H9 (cell line): ENCODE measurements at regions not wholly inside any gene's neighbourhood (a gene's known extent, or its start where the extent isn't known, plus 50 kb on each side); places are given as distances from the start of the nearest gene placed in this dataset.

Experiments
- DNase-seq: peaks from one replicate; pipeline ENCODE4 v3.0.0-alpha.2; 2017
- H2AFZ ChIP-seq: one replicate; pipeline ENCODE4 v1.6.1; 2013; ENCODE audit warnings: mild to moderate bottlenecking, low read length, control low read depth, moderate library complexity
- H2AK5ac ChIP-seq: 2 replicates; pipeline ENCODE4 v1.6.1; 2013; ENCODE audit warnings: low read length, control low read depth, mixed read lengths; ENCODE audit not compliant: insufficient read length
- H2BK120ac ChIP-seq: one replicate; pipeline ENCODE4 v1.6.1; 2013; ENCODE audit warnings: low read depth, mild to moderate bottlenecking, low read length, control low read depth, inconsistent platforms; ENCODE audit not compliant: poor library complexity, severe bottlenecking
- H2BK12ac ChIP-seq: 2 replicates; pipeline ENCODE4 v1.6.1; 2013; ENCODE audit warnings: low read length, control low read depth, mixed read lengths, low read depth; ENCODE audit not compliant: insufficient read length
- H2BK15ac ChIP-seq: 2 replicates; pipeline ENCODE4 v1.6.1; 2013; ENCODE audit warnings: low read depth, low read length, control low read depth
- H2BK20ac ChIP-seq: one replicate; pipeline ENCODE4 v1.6.1; 2013; ENCODE audit warnings: low read depth, mild to moderate bottlenecking, low read length, control low read depth, inconsistent platforms; ENCODE audit not compliant: poor library complexity, severe bottlenecking
- H2BK5ac ChIP-seq: 2 replicates; pipeline ENCODE4 v1.6.1; 2013; ENCODE audit warnings: low read length, control low read depth, mixed read lengths; ENCODE audit not compliant: insufficient read length
- H3K14ac ChIP-seq: 2 replicates; pipeline ENCODE4 v1.6.1; 2013; ENCODE audit warnings: low read length, control low read depth; ENCODE audit not compliant: insufficient read depth
- H3K18ac ChIP-seq: 2 replicates; pipeline ENCODE4 v1.6.1; 2013; ENCODE audit warnings: low read depth, mild to moderate bottlenecking, mixed read lengths, low read length, control low read depth; ENCODE audit not compliant: insufficient read length
- H3K23ac ChIP-seq: 2 replicates; pipeline ENCODE4 v1.6.1; 2013; ENCODE audit warnings: low read length, control low read depth, mixed read lengths, low read depth; ENCODE audit not compliant: insufficient read length
- H3K23me2 ChIP-seq: 2 replicates; pipeline ENCODE4 v1.6.1; 2013; ENCODE audit warnings: low read depth, mild to moderate bottlenecking, mixed read lengths, low read length, control low read depth; ENCODE audit not compliant: insufficient read length, poor library complexity, severe bottlenecking
- H3K27ac ChIP-seq: 2 replicates; pipeline ENCODE4 v1.5.1; 2013; ENCODE audit warnings: low read length, control low read depth, mixed read lengths, low read depth; ENCODE audit not compliant: insufficient read length
- H3K27me3 ChIP-seq: 2 replicates; pipeline ENCODE4 v1.6.1; 2013; ENCODE audit warnings: low read length, control low read depth, inconsistent platforms; ENCODE audit not compliant: insufficient read depth
- H3K4ac ChIP-seq: 2 replicates; pipeline ENCODE4 v1.6.1; 2013; ENCODE audit warnings: low read depth, mild to moderate bottlenecking, control low read depth, inconsistent platforms, low read length, moderate library complexity
- H3K4me1 ChIP-seq: 2 replicates; pipeline ENCODE4 v1.6.1; 2013; ENCODE audit warnings: low read length, control low read depth, inconsistent platforms; ENCODE audit not compliant: insufficient read depth
- H3K4me2 ChIP-seq: 2 replicates; pipeline ENCODE4 v1.6.1; 2013; ENCODE audit warnings: low read length, control low read depth, mixed read lengths; ENCODE audit not compliant: insufficient read length, insufficient read depth
- H3K56ac ChIP-seq: 2 replicates; pipeline ENCODE4 v1.6.1; 2013; ENCODE audit warnings: low read depth, mild to moderate bottlenecking, mixed read lengths, low read length, control low read depth; ENCODE audit not compliant: insufficient read length
- H3K79me1 ChIP-seq: 2 replicates; pipeline ENCODE4 v1.6.1; 2013; ENCODE audit warnings: low read depth, mild to moderate bottlenecking, moderate library complexity, low read length, control low read depth, inconsistent platforms; ENCODE audit not compliant: insufficient read depth, poor library complexity, severe bottlenecking
- H3K79me2 ChIP-seq: 2 replicates; pipeline ENCODE4 v1.6.1; 2013; ENCODE audit warnings: low read length, control low read depth, inconsistent platforms; ENCODE audit not compliant: insufficient read depth
- H3K9ac ChIP-seq: 2 replicates; pipeline ENCODE4 v1.6.1; 2013; ENCODE audit warnings: low read length, control low read depth, mixed read lengths; ENCODE audit not compliant: insufficient read length; ENCODE audit errors: extremely low read depth
- H3K9me3 ChIP-seq: one replicate; pipeline ENCODE4 v1.6.1; 2013; ENCODE audit warnings: low read depth, low read length, inconsistent platforms; ENCODE audit not compliant: control insufficient read depth
- H3T11ph ChIP-seq: one replicate; pipeline ENCODE4 v1.6.1; 2013; ENCODE audit warnings: mild to moderate bottlenecking, low read length, control low read depth, inconsistent platforms
- H4K20me1 ChIP-seq: one replicate; pipeline ENCODE4 v1.6.1; 2013; ENCODE audit not compliant: control insufficient read depth, insufficient read length, insufficient read depth
- H4K5ac ChIP-seq: 2 replicates; pipeline ENCODE4 v1.6.1; 2013; ENCODE audit warnings: low read depth, mild to moderate bottlenecking, mixed read lengths, low read length, control low read depth; ENCODE audit not compliant: insufficient read length
- H4K8ac ChIP-seq: replicated peaks from 2 replicates; pipeline ENCODE4 v1.6.1; 2013; ENCODE audit warnings: low read length, control low read depth, mixed read lengths, low read depth; ENCODE audit not compliant: insufficient read length
- H4K91ac ChIP-seq: 2 replicates; pipeline ENCODE4 v1.6.1; 2013; ENCODE audit warnings: low read depth, mild to moderate bottlenecking, moderate library complexity, mixed read lengths, low read length, control low read depth; ENCODE audit not compliant: insufficient read length
- H3K27ac Mint-ChIP-seq, 3 experiments: 2 replicates in 2 of 3; 3 replicates in 1 of 3; pipeline ENCODE4 v1.8.0; 2020 to 2021; ENCODE audit warnings: mixed read lengths in 3 of 3, mild to moderate bottlenecking in 1 of 3, moderate library complexity in 1 of 3
- H3K27me3 Mint-ChIP-seq: 2 replicates; pipeline ENCODE4 v1.8.0; 2021; ENCODE audit warnings: low read depth, mild to moderate bottlenecking, moderate library complexity, mixed read lengths
- H3K36me3 Mint-ChIP-seq, 3 experiments: 2 replicates in 2 of 3; 3 replicates in 1 of 3; pipeline ENCODE4 v1.8.0; 2020 to 2021; ENCODE audit warnings: low read depth in 3 of 3, mixed read lengths in 3 of 3; ENCODE audit not compliant: insufficient read depth in 1 of 3
- H3K4me1 Mint-ChIP-seq, 2 experiments: 2 replicates each; pipeline ENCODE4 v1.8.0; 2020; ENCODE audit warnings: mixed read lengths in 2 of 2
- H3K4me3 Mint-ChIP-seq, 2 experiments: 2 replicates in 1 of 2; 3 replicates in 1 of 2; pipeline ENCODE4 v1.8.0; 2020 to 2021; ENCODE audit warnings: mild to moderate bottlenecking in 2 of 2, mixed read lengths in 2 of 2, moderate library complexity in 1 of 2
- H3K9me3 Mint-ChIP-seq, 2 experiments: 2 replicates in 1 of 2; 3 replicates in 1 of 2; pipeline ENCODE4 v1.8.0; 2020; ENCODE audit warnings: mild to moderate bottlenecking in 2 of 2, mixed read lengths in 2 of 2, moderate library complexity in 1 of 2
- CTCF ChIP-seq: fragments of 200-600 bp; sonication (generic); conservative IDR thresholded peaks from 3 replicates; pipeline ENCODE4 v1.8.0; 2021; ENCODE audit warnings: antibody characterized with exemption, mild to moderate bottlenecking
- WGBS: extraction: QIAGEN DNeasy Blood & Tissue Kit; methylation state at CpG from one replicate; pipeline ENCODE4 v1.1.7; 2013; ENCODE audit warnings: missing lambda C conversion rate, low lambda C conversion rate, mixed read lengths; ENCODE audit not compliant: insufficient read length; ENCODE audit errors: extremely low coverage; 5-methylcytosine and 5-hydroxymethylcytosine counted together

- Histone ChIP-seq H2BK120ac (no peak overlapping the region), H2AFZ (no peak overlapping the region), H3K9me3 (no peaks in the 10 kb centered on the region), H3K4ac (no peak overlapping the region), H3K27ac (no peak overlapping the region), H3K23me2 (no peaks in the 10 kb centered on the region), H3K23ac (no peak overlapping the region), H3K9ac (no peak overlapping the region), H3K79me1 (no peaks in the 10 kb centered on the region), H2AK5ac (no peak overlapping the region), H4K91ac (no peak overlapping the region), H2BK15ac (no peak overlapping the region), H4K5ac (no peak overlapping the region), H3K79me2 (no peaks in the 10 kb centered on the region), H3K4me1 (no peaks in the 10 kb centered on the region), H4K8ac (no peak overlapping the region), H2BK12ac (no peak overlapping the region), H2BK20ac (no peak overlapping the region), H3K27me3 (no peaks in the 10 kb centered on the region), H3K14ac (no peak overlapping the region), H2BK5ac (no peak overlapping the region), H3K4me2 (no peak overlapping the region), H3K56ac (no peak overlapping the region), H3K18ac (no peak overlapping the region), H4K20me1 (no peaks in the 10 kb centered on the region), H3T11ph (no peak overlapping the region)
- H3K27me3 Mint-ChIP-seq: no peaks in the 10 kb centered on the region
- H3K4me3 Mint-ChIP-seq: no peak overlapping the region
- peaks cover 0 to 13% (median 7%) of the 10 kb centered on the region in 3 experiments; a peak in 5 of 7 replicates for H3K36me3 Mint-ChIP-seq
- peaks cover 10% of the 10 kb centered on the region in 2 experiments; a peak in 3 of 5 replicates for H3K9me3 Mint-ChIP-seq
- WGBS: no CpG with 5 or more reads among the region's 5 CpGs
- no peak for DNase-seq
- TF ChIP-seq CTCF: no peak
- H3K4me1 Mint-ChIP-seq: no peaks in the 10 kb centered on the region
- no peak overlapping the region for H3K27ac Mint-ChIP-seq
Observed at GRCh38 chr2:36197181-36197971, 158.2 kb upstream of the CRIM1 start.
